H7 (cell line): ENCODE measurements at regions not wholly inside any gene's neighbourhood (a gene's known extent, or its start where the extent isn't known, plus 50 kb on each side); places are given as distances from the start of the nearest gene placed in this dataset.

Experiments
- DNase-seq: peaks from one replicate; pipeline ENCODE4 v3.0.0; 2012
- H3K27me3 ChIP-seq: 2 replicates; pipeline ENCODE4 v1.6.0; 2011; ENCODE audit warnings: mild to moderate bottlenecking, low read length; ENCODE audit not compliant: control insufficient read depth, insufficient read depth
- H3K36me3 ChIP-seq: replicated peaks from 2 replicates; pipeline ENCODE4 v1.5.1; 2011; ENCODE audit warnings: low read length; ENCODE audit not compliant: control insufficient read depth, insufficient read depth
- H3K4me3 ChIP-seq: 2 replicates; pipeline ENCODE4 v1.5.1; 2011; ENCODE audit warnings: low read depth, mild to moderate bottlenecking, control low read depth, low read length, moderate library complexity; ENCODE audit not compliant: insufficient read depth

DNA sequence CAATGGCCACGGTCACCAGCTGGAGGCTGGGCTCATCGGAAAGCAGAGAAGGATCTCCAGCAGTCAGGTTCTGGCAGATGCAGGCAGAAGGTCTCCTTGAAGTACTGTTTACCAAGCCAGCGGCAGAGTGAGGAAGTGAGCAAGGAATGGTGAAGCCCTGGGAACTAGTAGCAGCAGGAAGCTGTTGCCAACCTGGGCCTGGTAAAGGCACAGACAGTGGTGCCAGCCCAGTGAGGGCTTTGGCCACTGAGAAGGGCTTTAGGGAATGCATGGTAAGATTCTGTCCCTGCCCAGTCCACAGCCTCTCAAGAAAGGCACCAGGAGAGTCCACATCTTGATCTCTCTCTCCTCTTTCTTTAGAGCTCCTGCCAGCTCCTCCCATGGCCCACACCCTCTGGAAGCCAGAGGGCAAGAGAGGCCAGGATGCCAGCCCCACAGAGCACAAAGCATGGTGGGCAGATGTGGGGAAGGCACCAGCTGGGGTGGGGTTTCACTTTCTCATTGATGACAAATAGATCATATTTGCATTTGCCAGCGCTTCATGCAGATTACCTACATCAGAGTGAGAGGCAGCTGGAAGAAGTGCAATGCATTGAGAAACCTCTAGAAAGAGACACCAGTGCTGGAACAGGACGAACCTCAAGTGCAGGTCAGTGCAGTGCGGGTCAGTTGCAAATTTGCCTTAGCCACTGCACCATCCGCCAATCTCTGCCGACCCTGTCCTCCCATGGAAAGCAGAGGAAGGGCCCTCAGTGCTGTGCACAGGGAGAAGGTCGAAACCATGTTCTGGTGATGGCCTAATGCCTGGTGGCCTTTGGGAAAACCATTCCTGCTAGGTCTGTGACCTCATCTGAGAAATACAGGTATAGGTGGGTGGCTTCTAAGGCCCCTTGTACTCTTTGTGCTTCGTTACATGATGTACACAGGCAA is 667.8 kb upstream of the MKI67 start:
- Histone ChIP-seq H3K4me3 (no peak overlapping the region), H3K27me3 (no peaks in the 10 kb centered on the region), H3K36me3 (no peaks in the 10 kb centered on the region)
- DNase-seq, result no peak

GRCh38 chr10:128796396-128796912 is 670.2 kb upstream of the MKI67 start:
- H3K36me3 ChIP-seq, result no peaks in the 10 kb centered on the region
- no peak overlapping the region for H3K4me3 ChIP-seq
- H3K27me3 ChIP-seq, result no peaks in the 10 kb centered on the region
- DNase-seq, result no peak

- H3K27me3 ChIP-seq, result no peaks in the 10 kb centered on the region
- DNase-seq, result no peak
Observed at GRCh38 chr10:128802062-128802461, 665.0 kb upstream of the MGMT start.

GRCh38 chr10:128803790-128804189 is 663.3 kb upstream of the MGMT start:
- H3K36me3 ChIP-seq, result no peaks in the 10 kb centered on the region
- DNase-seq, result no peak

More at GRCh38 chr10:128802062-128802461, 665.0 kb upstream of the MGMT start:
- H3K4me3 ChIP-seq, result no peak overlapping the region
- H3K36me3 ChIP-seq, result no peaks in the 10 kb centered on the region

DNA sequence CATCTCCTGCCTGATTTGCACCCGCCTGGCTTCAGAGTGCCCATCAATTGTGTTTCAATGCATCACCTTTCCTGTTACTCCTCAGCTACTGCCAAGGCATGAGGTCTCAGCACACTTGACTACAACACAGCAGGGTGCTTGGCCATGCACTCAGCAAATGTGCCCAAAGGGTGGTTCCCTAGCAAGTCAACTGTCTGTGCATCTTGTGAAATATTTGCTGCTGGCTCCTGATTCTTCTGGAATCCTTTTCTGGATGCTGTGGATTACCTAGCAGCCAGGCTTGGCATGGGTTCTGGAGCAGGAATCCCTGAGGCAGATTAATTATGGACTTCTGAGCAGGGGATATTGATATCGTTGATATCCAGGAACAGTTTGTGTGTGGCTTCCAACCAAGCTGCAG is 662.6 kb upstream of the MGMT start:
- no peak for DNase-seq
- H3K36me3 ChIP-seq, result no peaks in the 10 kb centered on the region
- no peaks in the 10 kb centered on the region for H3K27me3 ChIP-seq
- no peak overlapping the region for H3K4me3 ChIP-seq

More at GRCh38 chr10:128803790-128804189, 663.3 kb upstream of the MGMT start:
- H3K27me3 ChIP-seq, result no peaks in the 10 kb centered on the region
- no peak overlapping the region for H3K4me3 ChIP-seq

DNA sequence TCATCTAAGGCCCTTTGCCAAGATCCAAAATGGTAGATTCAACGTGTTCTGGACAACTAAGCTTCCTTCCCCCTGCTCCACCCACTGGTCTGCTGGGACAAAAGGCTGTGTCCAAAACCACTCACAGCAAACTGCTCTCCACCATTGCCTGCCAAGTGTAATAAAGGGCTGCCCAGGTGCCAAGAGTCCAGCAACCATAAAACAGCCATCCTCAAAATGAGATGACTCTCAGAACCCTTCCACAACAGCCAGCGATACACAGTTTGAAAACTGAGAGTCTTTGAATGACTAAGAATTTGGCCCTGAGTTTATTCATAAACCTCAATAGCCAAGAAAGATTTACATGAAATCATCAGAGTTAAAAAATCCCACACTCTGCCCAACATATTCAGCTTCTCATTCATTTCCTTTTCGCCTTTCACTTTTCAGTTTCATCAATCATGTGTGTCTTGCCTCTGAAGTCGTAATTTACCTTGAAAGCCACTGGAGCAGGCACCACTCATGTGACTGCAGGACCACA is 658.1 kb upstream of the MGMT start:
- no peak overlapping the region for H3K4me3 ChIP-seq
- H3K27me3 ChIP-seq, result no peaks in the 10 kb centered on the region
- DNase-seq, result no peak
- no peaks in the 10 kb centered on the region for H3K36me3 ChIP-seq

GRCh38 chr10:128811511-128811910 is 655.5 kb upstream of the MGMT start:
- no peak overlapping the region for H3K4me3 ChIP-seq
- no peaks in the 10 kb centered on the region for H3K36me3 ChIP-seq
- H3K27me3 ChIP-seq, result no peaks in the 10 kb centered on the region
- DNase-seq, result no peak

DNA sequence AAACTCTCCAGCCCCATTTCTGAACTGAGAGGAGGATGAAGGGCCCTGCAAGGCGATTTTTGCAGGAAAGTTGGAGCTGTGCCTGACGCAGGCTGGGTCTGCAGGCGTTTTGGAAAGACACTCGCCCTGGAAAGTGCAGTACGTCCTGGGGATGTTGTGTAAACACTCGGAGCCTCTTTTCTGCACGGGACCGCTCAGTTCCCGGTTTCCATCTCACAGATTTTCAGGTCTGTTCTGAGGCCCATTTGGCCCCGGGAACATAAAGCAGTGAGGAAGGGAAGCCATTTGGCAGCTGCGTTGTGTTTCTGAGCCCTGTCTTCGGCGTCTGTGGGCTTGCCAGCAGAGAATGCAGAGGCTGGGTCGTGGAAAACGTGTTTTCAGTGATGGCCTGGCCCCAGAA is 655.0 kb upstream of the MGMT start:
- Histone ChIP-seq H3K4me3 (no peak overlapping the region), H3K36me3 (no peaks in the 10 kb centered on the region), H3K27me3 (no peaks in the 10 kb centered on the region)
- no peak for DNase-seq

GRCh38 chr10:128813574-128813973 is 653.5 kb upstream of the MGMT start:
- Histone ChIP-seq H3K4me3 (no peak overlapping the region), H3K27me3 (no peaks in the 10 kb centered on the region), H3K36me3 (no peaks in the 10 kb centered on the region)
- DNase-seq, result no peak

DNA sequence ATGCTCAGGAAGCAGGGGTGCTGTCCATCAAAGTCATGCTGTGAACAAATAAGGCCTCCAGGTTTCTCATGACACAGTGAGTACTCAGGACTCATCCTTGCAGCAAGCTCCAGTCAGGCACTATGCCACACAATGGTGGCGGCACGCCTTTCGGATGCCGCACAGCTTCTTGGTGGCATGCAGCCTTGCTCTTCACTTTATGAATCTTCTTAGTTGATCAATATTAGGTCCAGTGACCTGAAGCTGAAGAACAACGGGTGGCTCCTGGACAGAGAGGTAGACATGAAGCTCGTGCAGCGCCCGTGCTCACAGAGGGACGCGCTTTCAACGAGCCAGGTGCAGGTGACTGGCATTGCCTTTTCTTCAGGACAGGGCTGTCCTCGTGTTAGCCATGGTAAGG is 653.0 kb upstream of the MGMT start:
- H3K27me3 ChIP-seq, result no peaks in the 10 kb centered on the region
- DNase-seq, result no peak
- no peak overlapping the region for H3K4me3 ChIP-seq
- H3K36me3 ChIP-seq, result no peaks in the 10 kb centered on the region

GRCh38 chr10:128814782-128815181 is 652.3 kb upstream of the MGMT start:
- no peak overlapping the region for H3K4me3 ChIP-seq
- H3K36me3 ChIP-seq, result no peaks in the 10 kb centered on the region
- no peak for DNase-seq
- H3K27me3 ChIP-seq, result no peaks in the 10 kb centered on the region

DNA sequence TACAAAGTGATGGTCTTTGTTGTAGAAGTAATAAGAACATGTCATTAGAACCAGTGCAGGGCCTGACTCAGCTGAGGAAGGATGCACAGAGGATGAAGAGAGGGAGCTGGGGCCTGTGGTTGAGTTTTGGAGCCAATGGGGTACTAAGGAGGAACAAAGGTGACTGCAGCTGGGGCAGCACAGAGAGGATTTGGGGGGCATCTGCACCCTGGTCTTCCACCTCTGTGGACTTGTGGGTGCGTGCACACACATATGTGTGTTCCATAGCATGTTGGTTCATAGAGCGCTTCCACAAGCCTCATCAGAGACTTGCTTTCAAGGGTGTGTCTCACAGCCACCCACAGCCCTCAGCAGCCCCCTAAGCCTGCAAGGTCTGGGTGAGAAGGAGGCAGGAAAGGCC is 650.3 kb upstream of the MGMT start:
- no peak for DNase-seq
- H3K4me3 ChIP-seq, result no peak overlapping the region
- no peaks in the 10 kb centered on the region for H3K27me3 ChIP-seq
- H3K36me3 ChIP-seq, result no peaks in the 10 kb centered on the region

- Histone ChIP-seq H3K4me3 (no peak overlapping the region), H3K27me3 (no peaks in the 10 kb centered on the region), H3K36me3 (no peaks in the 10 kb centered on the region)
- no peak for DNase-seq
Observed at GRCh38 chr10:128817636-128818035, 649.4 kb upstream of the MGMT start.

DNA sequence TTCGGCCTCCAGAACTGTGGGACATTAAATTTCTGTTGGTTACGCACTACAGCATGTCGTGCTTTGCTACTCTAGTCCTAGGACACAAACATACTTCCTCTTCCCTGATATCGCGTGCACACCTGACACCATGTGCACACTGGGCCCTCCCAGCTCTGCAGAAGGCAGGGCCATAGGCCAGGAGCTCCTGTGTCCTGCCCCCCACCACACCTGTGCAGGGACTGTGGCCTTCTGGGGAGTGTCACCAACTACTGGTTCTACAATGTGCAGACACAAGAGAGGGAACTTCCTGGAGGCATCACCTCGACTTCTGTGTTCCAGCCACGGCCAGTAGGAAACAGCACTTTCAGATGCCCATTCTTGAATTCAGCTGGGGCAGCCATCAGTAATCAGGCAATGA is 646.4 kb upstream of the MGMT start:
- no peak for DNase-seq
- H3K36me3 ChIP-seq, result no peaks in the 10 kb centered on the region
- H3K4me3 ChIP-seq, result no peak overlapping the region
- no peaks in the 10 kb centered on the region for H3K27me3 ChIP-seq

- H3K27me3 ChIP-seq, result no peaks in the 10 kb centered on the region
- H3K36me3 ChIP-seq, result no peaks in the 10 kb centered on the region
- H3K4me3 ChIP-seq, result no peak overlapping the region
- DNase-seq, result no peak
Observed at GRCh38 chr10:128823201-128823600, 643.8 kb upstream of the MGMT start.
